PC-3 (cell line): ENCODE measurements at regions not wholly inside any gene's neighbourhood (a gene's known extent, or its start where the extent isn't known, plus 50 kb on each side); places are given as distances from the start of the nearest gene placed in this dataset.

Experiments used
- ATAC-seq: fragments of 200-7000 bp; cut with Tn5 transposase; 2 replicates; pipeline ENCODE4 v1.9.1; 2020; ENCODE audit warnings: mild to moderate bottlenecking, moderate library complexity
- BruUV-seq: library from RNA; stranded (reverse); fragments of 400-500 nt; replicated peaks from 2 replicates; lab custom pipeline; 2021; lab: Mats Ljungman, UMichigan
- CTCF ChIA-PET: fragments of 300-600 bp; sonication (Branson Sonifier 250); formaldehyde crosslinking; loops from one replicate; lab custom pipeline; 2022; ENCODE audit warnings: antibody characterized with exemption; lab: Charles Lee
- POLR2A ChIA-PET: fragments of 300-600 bp; sonication (Branson Sonifier 250); formaldehyde crosslinking; loops from one replicate; lab custom pipeline; 2022; ENCODE audit warnings: antibody characterized with exemption; ENCODE audit not compliant: unreplicated experiment; lab: Charles Lee
- DNase-seq: peaks from one replicate; pipeline ENCODE4 v3.0.0-alpha.2; 2015
- H2AFZ ChIP-seq: fragments of 300-600 bp; sonication (generic); 2 replicates; pipeline ENCODE4 v1.6.0; 2016; ENCODE audit warnings: antibody characterized with exemption, low read length
- H3F3A ChIP-seq: fragments of 300-600 bp; sonication (generic); one replicate; pipeline ENCODE4 v1.6.0; 2017; ENCODE audit warnings: antibody characterized with exemption, low read length, control low read depth, mild to moderate bottlenecking; ENCODE audit not compliant: unreplicated experiment
- H3K27ac ChIP-seq: fragments of 300-600 bp; sonication (generic); 2 replicates; pipeline ENCODE4 v1.5.1; 2016; ENCODE audit warnings: mild to moderate bottlenecking, low read length
- H3K27me3 ChIP-seq: fragments of 300-600 bp; sonication (generic); 2 replicates; pipeline ENCODE4 v1.6.1; 2016; ENCODE audit warnings: low read length, mixed read lengths
- H3K36me3 ChIP-seq: fragments of 300-600 bp; sonication (generic); 2 replicates; pipeline ENCODE4 v1.6.1; 2016; ENCODE audit warnings: low read depth, mixed run types, low read length, mixed read lengths
- H3K4me1 ChIP-seq: fragments of 300-600 bp; sonication (generic); 2 replicates; pipeline ENCODE4 v1.5.1; 2016; ENCODE audit warnings: low read length; ENCODE audit not compliant: insufficient read depth
- H3K4me2 ChIP-seq: fragments of 300-600 bp; sonication (generic); 2 replicates; pipeline ENCODE4 v1.6.0; 2016; ENCODE audit warnings: low read length
- H3K4me3 ChIP-seq: fragments of 300-600 bp; sonication (generic); 2 replicates; pipeline ENCODE4 v1.5.1; 2016; ENCODE audit warnings: mild to moderate bottlenecking, low read length, mixed read lengths
- H3K79me2 ChIP-seq: fragments of 300-600 bp; sonication (generic); 2 replicates; pipeline ENCODE4 v1.6.1; 2017; ENCODE audit warnings: low read length, mixed read lengths
- H3K9ac ChIP-seq: fragments of 300-600 bp; sonication (generic); 2 replicates; pipeline ENCODE4 v1.6.0; 2016; ENCODE audit warnings: mild to moderate bottlenecking, low read length
- H3K9me2 ChIP-seq: fragments of 300-600 bp; sonication (generic); replicated peaks from 2 replicates; pipeline ENCODE4 v1.6.1; 2016; ENCODE audit warnings: mixed run types, low read length, mixed read lengths
- H3K9me3 ChIP-seq: fragments of 300-600 bp; sonication (generic); 2 replicates; pipeline ENCODE4 v1.6.1; 2016; ENCODE audit warnings: low read length, mixed read lengths
- H4K20me1 ChIP-seq: fragments of 300-600 bp; sonication (generic); 2 replicates; pipeline ENCODE4 v1.6.1; 2016; ENCODE audit warnings: low read length, mixed read lengths
- CTCF ChIP-seq: fragments of 300-600 bp; sonication (generic); conservative IDR thresholded peaks from 2 replicates; pipeline ENCODE4 v1.5.1; 2017; ENCODE audit warnings: antibody characterized with exemption, low read depth, mild to moderate bottlenecking, low read length
- EZH2 ChIP-seq: fragments of 300-600 bp; sonication (generic); IDR thresholded peaks from one replicate; pipeline ENCODE4 v1.6.1; 2017; ENCODE audit warnings: antibody characterized with exemption, mild to moderate bottlenecking, low read length; ENCODE audit not compliant: unreplicated experiment
- EZH2phosphoT487 ChIP-seq: fragments of 300-600 bp; sonication (generic); IDR thresholded peaks from 2 replicates; pipeline ENCODE4 v1.6.1; 2018; ENCODE audit warnings: mild to moderate bottlenecking, antibody characterized with exemption, low read length, borderline replicate concordance
- intact Hi-C: fragments of 100-400 bp; cut with micrococcal nuclease; formaldehyde crosslinking; loops from 2 replicates; pipeline ENCODE4 v1.9.0; 2023

- Histone ChIP-seq H3K4me1 (no peaks in the 10 kb centered on the region), H3K4me3 (no peak overlapping the region), H3K27me3 (no peaks in the 10 kb centered on the region), H4K20me1 (no peaks in the 10 kb centered on the region), H3F3A (no peaks in the 10 kb centered on the region), H2AFZ (no peak overlapping the region), H3K9me3 (no peaks in the 10 kb centered on the region), H3K9ac (no peak overlapping the region), H3K27ac (no peak overlapping the region), H3K4me2 (no peak overlapping the region), H3K79me2 (no peaks in the 10 kb centered on the region), H3K9me2 (no peaks in the 10 kb centered on the region), H3K36me3 (no peaks in the 10 kb centered on the region)
- ATAC-seq (peak; percentile 39; the same call in 1 of the 2 replicates), DNase-seq (peak; percentile 29)
- POLR2A ChIA-PET, result no interaction called here
- intact Hi-C loops, result no loop called here
- BruUV-seq, result no TSS peak
- CTCF ChIA-PET, result no interaction called here
- no peak for TF ChIP-seq EZH2
Observed at GRCh38 chr4:62917649-62918048, 1491.6 kb downstream of the TECRL start.

GRCh38 chr4:62914758-62915157 lies 1494.5 kb downstream of the TECRL start:
- no peaks in the 10 kb centered on the region for H3K9me3 ChIP-seq
- TF ChIP-seq CTCF, result no peak
- peaks cover 5% of the 10 kb centered on the region; the same call in 1 of the 2 replicates for H3K9me2 ChIP-seq
- H3K79me2 ChIP-seq, result no peaks in the 10 kb centered on the region
- CTCF ChIA-PET, result no interaction called here
- no peak for DNase-seq
- no peaks in the 10 kb centered on the region for H3K36me3 ChIP-seq
- H4K20me1 ChIP-seq, result no peaks in the 10 kb centered on the region
- no peaks in the 10 kb centered on the region for H3K4me1 ChIP-seq
- H3K27ac ChIP-seq, result no peak overlapping the region
- no peaks in the 10 kb centered on the region for H3F3A ChIP-seq
- intact Hi-C loops, result no loop called here
- no peak for ATAC-seq
- BruUV-seq, result no TSS peak
- no peak overlapping the region for H2AFZ ChIP-seq
- POLR2A ChIA-PET, result no interaction called here
- H3K4me3 ChIP-seq, result no peak overlapping the region
- no peak overlapping the region for H3K9ac ChIP-seq
- no peaks in the 10 kb centered on the region for H3K27me3 ChIP-seq
- H3K4me2 ChIP-seq, result no peak overlapping the region

GRCh38 chr4:62913065-62913464 lies 1496.2 kb downstream of the TECRL start:
- Histone ChIP-seq H4K20me1 (no peaks in the 10 kb centered on the region), H3K4me3 (no peak overlapping the region), H3K27me3 (no peaks in the 10 kb centered on the region), H3K36me3 (no peaks in the 10 kb centered on the region), H3K27ac (no peak overlapping the region), H3F3A (no peaks in the 10 kb centered on the region), H3K4me1 (no peaks in the 10 kb centered on the region), H3K79me2 (no peaks in the 10 kb centered on the region), H3K9me3 (no peaks in the 10 kb centered on the region), H3K9ac (no peak overlapping the region), H2AFZ (no peak overlapping the region), H3K9me2 (peaks cover 5% of the 10 kb centered on the region; the same call in 1 of the 2 replicates), H3K4me2 (peak overlapping the region; percentile 6)
- peak; percentile 17 for DNase-seq
- ATAC-seq, result peak; percentile 90
- CTCF ChIA-PET, result no interaction called here
- intact Hi-C loops, result no loop called here
- POLR2A ChIA-PET, result no interaction called here
- BruUV-seq, result no TSS peak
- TF ChIP-seq EZH2, result no peak
- TF ChIP-seq EZH2phosphoT487, result no peak
- TF ChIP-seq CTCF, result no peak
